PC-9 (cell line): ENCODE measurements at regions not wholly inside any gene's neighbourhood (a gene's known extent, or its start where the extent isn't known, plus 50 kb on each side); places are given as distances from the start of the nearest gene placed in this dataset.

Source experiments
- BruUV-seq: library from RNA; stranded (reverse); fragments of 400-500 nt; replicated peaks from 2 replicates; lab custom pipeline; 2021; lab: Mats Ljungman, UMichigan
- CTCF ChIA-PET: fragments of 300-600 bp; sonication (Branson Sonifier 250); formaldehyde crosslinking; loops from one replicate; lab custom pipeline; 2022; ENCODE audit warnings: antibody characterized with exemption; lab: Charles Lee
- POLR2A ChIA-PET: fragments of 300-600 bp; sonication (Branson Sonifier 250); formaldehyde crosslinking; loops from one replicate; lab custom pipeline; 2022; ENCODE audit warnings: antibody characterized with exemption; ENCODE audit not compliant: unreplicated experiment; lab: Charles Lee
- DNase-seq, 2 experiments: peaks; one replicate each; pipeline versions ENCODE4 v3.0.0 to v3.0.0-alpha.2; 2015 to 2022; ENCODE audit warnings: mixed read lengths in 1 of 2
- H2AFZ ChIP-seq: fragments of 200-600 bp; sonication (generic); 2 replicates; pipeline ENCODE4 v1.8.1; 2017; ENCODE audit warnings: antibody characterized with exemption
- H3F3A ChIP-seq: fragments of 200-600 bp; sonication (generic); 2 replicates; pipeline ENCODE4 v1.8.1; 2017; ENCODE audit warnings: antibody characterized with exemption, mild to moderate bottlenecking, low read depth; ENCODE audit not compliant: insufficient read depth
- H3K27ac ChIP-seq: fragments of 200-600 bp; sonication (generic); 2 replicates; pipeline ENCODE4 v1.6.1; 2016; ENCODE audit warnings: mixed run types
- H3K27me3 ChIP-seq: fragments of 200-600 bp; sonication (generic); 2 replicates; pipeline ENCODE4 v1.6.1; 2016; ENCODE audit warnings: low read depth, mixed run types; ENCODE audit not compliant: insufficient read depth
- H3K36me3 ChIP-seq: fragments of 200-600 bp; sonication (generic); 2 replicates; pipeline ENCODE4 v1.6.1; 2016; ENCODE audit warnings: low read depth, mixed run types
- H3K4me1 ChIP-seq: fragments of 200-600 bp; sonication (generic); replicated peaks from 2 replicates; pipeline ENCODE4 v1.6.1; 2016; ENCODE audit warnings: mixed run types; ENCODE audit not compliant: insufficient read depth
- H3K4me2 ChIP-seq: fragments of 200-600 bp; sonication (generic); 2 replicates; pipeline ENCODE4 v1.6.1; 2017; ENCODE audit warnings: mixed run types
- H3K4me3 ChIP-seq: fragments of 200-600 bp; sonication (generic); 2 replicates; pipeline ENCODE4 v1.6.1; 2016; ENCODE audit warnings: mixed run types
- H3K79me2 ChIP-seq: fragments of 200-600 bp; sonication (generic); 2 replicates; pipeline ENCODE4 v1.6.1; 2017; ENCODE audit warnings: low read depth, mixed run types
- H3K9me2 ChIP-seq: fragments of 200-600 bp; sonication (generic); 2 replicates; pipeline ENCODE4 v1.8.1; 2017; ENCODE audit warnings: mild to moderate bottlenecking; ENCODE audit not compliant: insufficient read depth
- H3K9me3 ChIP-seq: fragments of 200-600 bp; sonication (generic); 2 replicates; pipeline ENCODE4 v1.8.1; 2016; ENCODE audit warnings: low read depth; ENCODE audit not compliant: insufficient read depth
- H4K20me1 ChIP-seq: fragments of 200-600 bp; sonication (generic); 2 replicates; pipeline ENCODE4 v1.8.1; 2017; ENCODE audit not compliant: insufficient read depth
- EZH2 ChIP-seq: fragments of 200-600 bp; sonication (generic); IDR thresholded peaks from 2 replicates; pipeline ENCODE4 v1.8.0; 2017; ENCODE audit warnings: antibody characterized with exemption, low read depth
- intact Hi-C: fragments of 100-400 bp; cut with micrococcal nuclease; formaldehyde crosslinking; loops from one replicate; pipeline ENCODE4 v1.10.0; 2022; ENCODE audit not compliant: unreplicated experiment
- TF ChIP-seq, protein P1 (sequence below): fragments of 200-600 bp; sonication (generic); conservative IDR thresholded peaks from 2 replicates; pipeline ENCODE4 v1.6.1; 2017; ENCODE audit warnings: mixed run types, antibody characterized with exemption, mild to moderate bottlenecking, moderate library complexity

DNA sequence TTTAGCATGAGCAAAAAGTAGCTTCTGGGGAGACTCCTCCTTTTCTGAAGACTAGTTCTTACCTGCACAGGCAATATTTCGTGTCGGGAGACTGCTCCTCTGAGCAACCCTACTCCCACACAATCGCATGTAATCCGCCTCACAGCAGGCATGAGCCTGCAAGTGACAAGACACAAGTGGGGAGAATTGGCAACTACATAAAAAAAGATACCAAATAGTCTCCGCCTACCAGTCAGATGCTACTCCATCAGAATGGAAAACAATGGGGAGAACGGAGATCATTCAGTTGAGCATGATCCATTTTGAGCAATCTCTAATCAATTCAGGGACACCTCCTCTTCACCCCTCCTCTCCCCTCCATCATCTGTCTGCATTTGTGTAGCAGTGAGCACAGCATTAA, 321.0 kb downstream of the COG6 start:
- ChIA-PET POLR2A (no interaction called here), CTCF (no interaction called here)
- H4K20me1 ChIP-seq, result no peaks in the 10 kb centered on the region
- no peaks in the 10 kb centered on the region for H3K36me3 ChIP-seq
- no peak for DNase-seq
- BruUV-seq, result no TSS peak
- H3K4me2 ChIP-seq, result no peak overlapping the region
- H3K9me3 ChIP-seq, result no peaks in the 10 kb centered on the region
- H3K4me3 ChIP-seq, result no peak overlapping the region
- H3K9me2 ChIP-seq, result no peaks in the 10 kb centered on the region
- H3K27me3 ChIP-seq, result no peaks in the 10 kb centered on the region
- no peak overlapping the region for H2AFZ ChIP-seq
- H3K79me2 ChIP-seq, result no peaks in the 10 kb centered on the region
- H3K27ac ChIP-seq, result no peak overlapping the region
- no peak for TF ChIP-seq EZH2
- H3K4me1 ChIP-seq, result no peaks in the 10 kb centered on the region
- H3F3A ChIP-seq, result no peaks in the 10 kb centered on the region
- intact Hi-C loops, result no loop called here

DNA sequence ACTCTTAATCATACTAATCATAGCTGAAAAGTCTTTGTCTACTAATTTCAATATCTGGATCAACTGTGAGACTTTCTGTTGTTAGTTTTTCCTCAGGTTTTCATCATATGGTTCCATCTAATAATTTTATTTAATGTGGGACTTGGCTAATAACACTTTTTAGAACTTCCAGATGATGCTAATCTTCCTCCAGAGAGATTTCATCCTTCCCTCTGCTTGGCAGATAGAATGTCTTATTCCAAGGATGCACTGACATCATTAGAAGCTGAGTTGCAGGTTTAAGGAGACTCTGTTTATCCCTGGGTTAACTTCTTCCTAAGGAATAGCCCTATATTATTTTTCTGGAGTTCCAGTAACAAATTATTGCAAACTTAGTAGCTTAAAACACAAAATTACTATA, 325.6 kb downstream of the COG6 start:
- intact Hi-C loops, result no loop called here
- CTCF ChIA-PET, result interaction anchor here (0.6 kb wide), 1 partner anchor 154 kb away, joined by 9 read pairs; no protein-coding TSS in a partner anchor
- POLR2A ChIA-PET, result no interaction called here

DNA sequence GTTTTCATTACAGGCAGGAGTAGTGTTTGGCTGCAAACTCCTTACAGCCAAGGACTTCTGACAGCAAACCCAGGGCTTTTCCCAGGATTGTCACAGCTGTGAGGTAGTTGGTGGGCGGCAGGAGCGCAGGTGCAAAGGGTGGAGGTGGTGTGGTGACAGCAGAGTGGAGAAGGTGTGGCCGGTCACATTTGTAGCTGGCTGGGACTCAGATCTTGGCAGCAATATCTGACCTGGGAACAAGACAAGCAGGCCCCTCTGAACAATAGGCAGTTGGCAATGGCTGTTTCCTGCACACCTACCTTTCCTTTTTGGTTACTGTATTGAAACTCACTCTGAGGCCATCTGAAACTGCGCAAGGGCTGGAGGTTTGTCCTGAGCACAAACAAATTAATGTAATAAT, 327.3 kb downstream of the COG6 start:
- Histone ChIP-seq H3K4me3 (no peak overlapping the region), H2AFZ (no peak overlapping the region), H3K4me2 (no peak overlapping the region), H3K9me3 (no peaks in the 10 kb centered on the region), H3K9me2 (no peaks in the 10 kb centered on the region), H3K27me3 (no peaks in the 10 kb centered on the region), H4K20me1 (no peaks in the 10 kb centered on the region), H3F3A (no peaks in the 10 kb centered on the region), H3K36me3 (no peaks in the 10 kb centered on the region), H3K79me2 (no peaks in the 10 kb centered on the region), H3K4me1 (no peaks in the 10 kb centered on the region), H3K27ac (no peak overlapping the region)
- no TSS peak for BruUV-seq
- POLR2A ChIA-PET, result no interaction called here
- no peak for TF ChIP-seq EZH2
- TF ChIP-seq, protein P1, sequence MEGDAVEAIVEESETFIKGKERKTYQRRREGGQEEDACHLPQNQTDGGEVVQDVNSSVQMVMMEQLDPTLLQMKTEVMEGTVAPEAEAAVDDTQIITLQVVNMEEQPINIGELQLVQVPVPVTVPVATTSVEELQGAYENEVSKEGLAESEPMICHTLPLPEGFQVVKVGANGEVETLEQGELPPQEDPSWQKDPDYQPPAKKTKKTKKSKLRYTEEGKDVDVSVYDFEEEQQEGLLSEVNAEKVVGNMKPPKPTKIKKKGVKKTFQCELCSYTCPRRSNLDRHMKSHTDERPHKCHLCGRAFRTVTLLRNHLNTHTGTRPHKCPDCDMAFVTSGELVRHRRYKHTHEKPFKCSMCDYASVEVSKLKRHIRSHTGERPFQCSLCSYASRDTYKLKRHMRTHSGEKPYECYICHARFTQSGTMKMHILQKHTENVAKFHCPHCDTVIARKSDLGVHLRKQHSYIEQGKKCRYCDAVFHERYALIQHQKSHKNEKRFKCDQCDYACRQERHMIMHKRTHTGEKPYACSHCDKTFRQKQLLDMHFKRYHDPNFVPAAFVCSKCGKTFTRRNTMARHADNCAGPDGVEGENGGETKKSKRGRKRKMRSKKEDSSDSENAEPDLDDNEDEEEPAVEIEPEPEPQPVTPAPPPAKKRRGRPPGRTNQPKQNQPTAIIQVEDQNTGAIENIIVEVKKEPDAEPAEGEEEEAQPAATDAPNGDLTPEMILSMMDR, result no peak
- CTCF ChIA-PET, result interaction anchor here (0.6 kb wide), 1 partner anchor 304 kb away, joined by 3 read pairs; no protein-coding TSS in a partner anchor
- DNase-seq, result no peak
- intact Hi-C loops, result no loop called here

More for the DNA sequence above, 325.6 kb downstream of the COG6 start:
- no peak for TF ChIP-seq EZH2
- TF ChIP-seq, protein P1, result no peak
- no peaks in the 10 kb centered on the region for H3F3A ChIP-seq
- H3K79me2 ChIP-seq, result no peaks in the 10 kb centered on the region
- H3K36me3 ChIP-seq, result no peaks in the 10 kb centered on the region
- no peaks in the 10 kb centered on the region for H3K27me3 ChIP-seq
- no peak overlapping the region for H3K4me3 ChIP-seq
- H4K20me1 ChIP-seq, result no peaks in the 10 kb centered on the region
- DNase-seq, result no peak
- BruUV-seq, result no TSS peak
- no peak overlapping the region for H3K4me2 ChIP-seq
- no peaks in the 10 kb centered on the region for H3K9me3 ChIP-seq
- no peaks in the 10 kb centered on the region for H3K9me2 ChIP-seq
- no peak overlapping the region for H2AFZ ChIP-seq
- H3K4me1 ChIP-seq, result no peaks in the 10 kb centered on the region
- H3K27ac ChIP-seq, result no peak overlapping the region

DNA sequence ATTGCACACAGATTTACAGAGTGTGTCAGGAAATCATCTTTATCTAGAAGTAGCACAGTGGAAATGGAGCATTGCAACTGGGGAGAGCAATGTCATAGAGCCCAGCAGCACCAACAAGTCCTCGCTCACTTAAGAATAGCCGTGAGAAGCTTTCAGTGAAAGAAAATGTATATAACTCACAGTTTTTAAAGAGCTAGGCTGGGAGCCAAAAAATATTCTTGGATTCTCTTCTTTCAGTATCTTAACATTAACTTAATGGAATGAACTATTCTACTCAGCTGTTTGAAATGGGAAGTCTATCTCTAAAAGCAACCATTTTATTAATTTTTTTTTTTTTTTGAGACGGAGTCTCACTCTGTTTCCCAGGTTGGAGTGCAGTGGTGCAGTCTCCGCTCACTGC, 329.6 kb downstream of the COG6 start:
- Histone ChIP-seq H4K20me1 (no peaks in the 10 kb centered on the region), H3K4me2 (no peak overlapping the region), H3K9me3 (no peaks in the 10 kb centered on the region), H3K36me3 (no peaks in the 10 kb centered on the region), H3K4me3 (no peak overlapping the region), H3K79me2 (no peaks in the 10 kb centered on the region), H3F3A (no peaks in the 10 kb centered on the region), H3K27me3 (no peaks in the 10 kb centered on the region), H3K9me2 (no peaks in the 10 kb centered on the region), H3K4me1 (no peaks in the 10 kb centered on the region), H2AFZ (no peak overlapping the region), H3K27ac (no peak overlapping the region)
- TF ChIP-seq, protein P1, result no peak
- TF ChIP-seq EZH2, result no peak
- intact Hi-C loops, result no loop called here
- POLR2A ChIA-PET, result no interaction called here
- CTCF ChIA-PET, result no interaction called here
- BruUV-seq, result no TSS peak
- DNase-seq, result no peak
